Cardiac muscle cell (in vitro differentiated cells and primary cell): ENCODE measurements at regions not wholly inside any gene's neighbourhood (a gene's known extent, or its start where the extent isn't known, plus 50 kb on each side); places are given as distances from the start of the nearest gene placed in this dataset.

Experiments used
- DNase-seq, 2 donors: peaks; one replicate each; pipeline versions ENCODE4 v3.0.0 to v3.0.0-alpha.2; 2010 to 2017; ENCODE audit warnings: low read depth in 1 of 2, low spot score in 1 of 2
- H3K27ac ChIP-seq: fragments of 200-600 bp; sonication (generic); 2 replicates; pipeline ENCODE4 v1.5.1; 2016
- H3K27me3 ChIP-seq: fragments of 200-600 bp; sonication (generic); 2 replicates; pipeline ENCODE4 v1.6.0; 2016; ENCODE audit warnings: control low read depth
- H3K36me3 ChIP-seq: fragments of 200-600 bp; sonication (generic); 2 replicates; pipeline ENCODE4 v1.5.1; 2016; ENCODE audit warnings: control low read depth
- H3K4me1 ChIP-seq: fragments of 200-600 bp; sonication (generic); 2 replicates; pipeline ENCODE4 v1.8.1; 2017; ENCODE audit warnings: low read depth, mild to moderate bottlenecking, mixed run types
- H3K4me3 ChIP-seq: fragments of 200-600 bp; sonication (generic); 2 replicates; pipeline ENCODE4 v1.5.1; 2016; ENCODE audit warnings: mild to moderate bottlenecking
- H3K9me3 ChIP-seq: fragments of 200-600 bp; sonication (generic); 2 replicates; pipeline ENCODE4 v1.5.1; 2017; ENCODE audit warnings: low read depth, mild to moderate bottlenecking, control low read depth
- TF ChIP-seq, protein P1 (sequence below): IDR thresholded peaks from 2 replicates; pipeline ENCODE4 v1.5.1; 2012; ENCODE audit warnings: low read depth, mild to moderate bottlenecking, low read length

DNA sequence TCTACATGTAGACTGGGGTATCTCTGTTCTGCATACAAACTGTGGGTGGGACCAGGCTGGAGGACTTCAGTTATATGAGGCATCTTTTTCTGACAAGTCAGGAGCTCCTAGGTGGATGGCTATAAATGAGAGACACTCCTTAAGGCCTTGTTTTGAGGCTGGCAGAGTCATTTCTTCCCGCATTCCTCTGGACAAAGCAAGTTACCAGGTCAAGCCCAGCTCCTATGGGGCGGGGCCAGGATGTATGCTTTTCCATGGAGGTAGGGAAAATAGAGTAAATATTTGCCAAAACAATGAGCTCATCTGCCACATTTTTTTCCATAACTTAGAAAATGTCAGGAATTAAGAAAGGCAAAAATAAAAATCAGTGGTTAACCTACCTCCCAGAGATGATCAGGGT lies 283.4 kb downstream of the GPR37 start:
- Histone ChIP-seq H3K4me3 (no peak overlapping the region), H3K36me3 (no peaks in the 10 kb centered on the region), H3K9me3 (no peaks in the 10 kb centered on the region), H3K4me1 (peaks cover 18% of the 10 kb centered on the region), H3K27me3 (peaks cover 28% of the 10 kb centered on the region), H3K27ac (no peak overlapping the region)
- DNase-seq, result no peak
- TF ChIP-seq, protein P1, sequence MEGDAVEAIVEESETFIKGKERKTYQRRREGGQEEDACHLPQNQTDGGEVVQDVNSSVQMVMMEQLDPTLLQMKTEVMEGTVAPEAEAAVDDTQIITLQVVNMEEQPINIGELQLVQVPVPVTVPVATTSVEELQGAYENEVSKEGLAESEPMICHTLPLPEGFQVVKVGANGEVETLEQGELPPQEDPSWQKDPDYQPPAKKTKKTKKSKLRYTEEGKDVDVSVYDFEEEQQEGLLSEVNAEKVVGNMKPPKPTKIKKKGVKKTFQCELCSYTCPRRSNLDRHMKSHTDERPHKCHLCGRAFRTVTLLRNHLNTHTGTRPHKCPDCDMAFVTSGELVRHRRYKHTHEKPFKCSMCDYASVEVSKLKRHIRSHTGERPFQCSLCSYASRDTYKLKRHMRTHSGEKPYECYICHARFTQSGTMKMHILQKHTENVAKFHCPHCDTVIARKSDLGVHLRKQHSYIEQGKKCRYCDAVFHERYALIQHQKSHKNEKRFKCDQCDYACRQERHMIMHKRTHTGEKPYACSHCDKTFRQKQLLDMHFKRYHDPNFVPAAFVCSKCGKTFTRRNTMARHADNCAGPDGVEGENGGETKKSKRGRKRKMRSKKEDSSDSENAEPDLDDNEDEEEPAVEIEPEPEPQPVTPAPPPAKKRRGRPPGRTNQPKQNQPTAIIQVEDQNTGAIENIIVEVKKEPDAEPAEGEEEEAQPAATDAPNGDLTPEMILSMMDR, result no peak

DNA sequence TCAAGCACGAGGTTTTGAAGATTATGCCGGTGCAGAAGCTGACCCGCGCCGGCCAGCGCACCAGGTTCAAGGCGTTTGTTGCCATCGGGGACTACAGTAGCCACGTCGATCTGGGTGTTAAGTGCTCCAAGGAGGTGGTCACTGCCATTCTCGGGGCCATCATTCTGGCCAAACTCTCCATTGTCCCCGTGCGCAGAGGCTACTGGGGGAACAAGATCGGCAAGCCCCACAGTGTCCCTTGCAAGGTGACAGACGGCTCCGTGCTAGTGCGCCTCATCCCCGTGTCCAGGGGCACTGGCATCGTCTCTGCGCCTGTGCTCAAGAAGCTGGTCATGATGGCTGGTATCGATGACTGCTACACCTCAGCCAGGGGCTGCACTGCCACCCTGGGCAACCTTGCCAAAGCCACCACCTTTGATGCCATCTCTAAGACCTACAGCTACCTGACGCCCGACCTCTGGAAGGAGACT lies 284.7 kb downstream of the GPR37 start:
- H3K4me1 ChIP-seq, result peaks cover 18% of the 10 kb centered on the region
- no peak for DNase-seq
- TF ChIP-seq, protein P1, result no peak
- H3K27me3 ChIP-seq, result peaks cover 27% of the 10 kb centered on the region
- H3K4me3 ChIP-seq, result no peak overlapping the region
- no peaks in the 10 kb centered on the region for H3K9me3 ChIP-seq
- no peaks in the 10 kb centered on the region for H3K36me3 ChIP-seq
- no peak overlapping the region for H3K27ac ChIP-seq

DNA sequence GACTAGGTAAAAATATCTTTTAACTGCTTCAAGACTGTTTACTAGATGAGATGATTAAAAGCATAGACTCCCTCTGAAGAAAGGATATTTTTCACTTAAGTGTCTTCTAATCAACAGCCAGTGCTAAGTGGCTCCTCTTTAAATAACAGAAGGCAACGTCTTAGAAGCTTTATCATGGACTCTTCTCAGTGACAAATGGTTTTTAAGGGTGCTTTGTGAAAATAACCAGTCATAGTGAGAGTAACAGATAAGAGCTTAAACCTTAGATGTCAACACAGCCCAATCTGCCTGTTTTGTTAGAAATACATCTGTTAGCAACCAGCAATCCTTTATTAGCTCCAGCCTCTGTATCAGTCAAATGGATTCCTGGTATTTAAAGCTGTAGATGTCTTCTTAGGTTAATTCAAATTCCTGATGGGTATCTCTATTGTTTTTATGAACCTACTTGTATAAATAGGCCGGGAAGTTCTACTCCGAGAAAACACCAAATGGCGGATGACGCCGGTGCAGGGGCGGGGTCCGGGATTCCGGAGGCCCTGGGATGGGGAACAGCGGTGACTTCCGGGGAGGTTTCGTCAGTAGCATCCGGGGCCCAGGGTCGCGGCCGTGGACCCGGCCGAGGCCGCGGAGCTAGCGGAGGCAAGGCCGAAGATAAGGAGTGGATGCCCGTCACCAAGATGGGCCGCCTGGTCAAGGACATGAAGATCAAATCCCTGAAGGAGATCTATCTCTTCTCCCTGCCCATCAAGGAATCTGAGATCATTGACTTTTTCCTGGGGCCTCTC lies 285.4 kb downstream of the GPR37 start:
- H3K4me1 ChIP-seq, result peaks cover 18% of the 10 kb centered on the region
- H3K9me3 ChIP-seq, result no peaks in the 10 kb centered on the region
- no peak overlapping the region for H3K4me3 ChIP-seq
- H3K27me3 ChIP-seq, result peaks cover 28% of the 10 kb centered on the region
- TF ChIP-seq, protein P1, result no peak
- no peaks in the 10 kb centered on the region for H3K36me3 ChIP-seq
- no peak overlapping the region for H3K27ac ChIP-seq
- peak in 1 of 2 donors; percentile 75 for DNase-seq

DNA sequence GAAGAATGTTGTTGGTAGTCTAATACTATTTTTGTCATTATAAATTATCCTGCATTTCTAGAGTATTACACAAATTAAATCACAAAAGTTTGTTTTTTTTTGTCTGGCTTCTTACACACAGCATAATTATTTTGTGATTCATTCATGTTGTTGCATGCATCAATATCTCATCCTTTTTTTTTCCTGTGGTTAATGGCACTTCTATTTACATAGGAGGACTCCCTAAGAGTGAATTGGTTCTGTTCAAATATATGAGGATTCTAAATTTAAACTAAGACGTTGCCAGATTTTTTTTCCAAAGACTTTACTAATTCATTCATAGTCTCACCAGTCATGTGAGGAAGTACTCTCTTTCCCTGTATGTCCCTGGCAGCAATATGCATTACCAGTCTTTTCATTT lies 303.3 kb downstream of the GPR37 start:
- H3K27ac ChIP-seq, result no peak overlapping the region
- DNase-seq, result no peak
- no peaks in the 10 kb centered on the region for H3K36me3 ChIP-seq
- H3K9me3 ChIP-seq, result no peaks in the 10 kb centered on the region
- TF ChIP-seq, protein P1, result no peak
- H3K4me1 ChIP-seq, result no peaks in the 10 kb centered on the region
- peaks cover 3% of the 10 kb centered on the region for H3K27me3 ChIP-seq
- no peak overlapping the region for H3K4me3 ChIP-seq

DNA sequence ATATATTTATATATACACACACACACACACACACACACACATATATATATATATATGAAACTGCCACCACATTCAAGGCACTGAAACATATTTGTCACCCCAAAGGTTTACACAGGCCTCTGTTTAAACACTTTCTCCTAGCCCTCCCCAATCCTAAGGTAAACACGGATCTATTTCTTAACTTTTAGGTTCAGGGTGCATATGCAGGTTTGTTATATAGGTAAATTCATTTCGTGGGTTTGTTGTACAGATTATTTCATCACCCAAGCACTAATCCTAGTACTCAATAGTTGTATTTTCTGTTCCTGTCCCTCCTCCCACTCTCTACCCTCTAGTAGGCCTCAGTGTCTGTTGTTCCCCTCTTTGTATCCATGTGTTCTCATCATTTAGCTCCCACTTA lies 305.0 kb downstream of the GPR37 start:
- H3K4me1 ChIP-seq, result no peaks in the 10 kb centered on the region
- no peak overlapping the region for H3K27ac ChIP-seq
- TF ChIP-seq, protein P1, result no peak
- no peak overlapping the region for H3K4me3 ChIP-seq
- DNase-seq, result no peak
- H3K36me3 ChIP-seq, result no peaks in the 10 kb centered on the region
- peaks cover 3% of the 10 kb centered on the region for H3K27me3 ChIP-seq
- H3K9me3 ChIP-seq, result no peaks in the 10 kb centered on the region
